Activated B cell treated with CpG ODN at 0.5 μM for 24 hours (primary cell): ENCODE measurements at regions not wholly inside any gene's neighbourhood (a gene's known extent, or its start where the extent isn't known, plus 50 kb on each side); places are given as distances from the start of the nearest gene placed in this dataset.

Source experiments
- ATAC-seq: fragments of 200-7000 bp; cut with Tn5 transposase; one replicate; pipeline ENCODE4 v1.10.0; 2021; ENCODE audit warnings: low read depth, mild to moderate bottlenecking, moderate library complexity
- CTCF ChIA-PET: fragments of 350-600 bp; sonication (Branson Sonifier 250); formaldehyde crosslinking; loops from one replicate; lab custom pipeline; 2021; ENCODE audit warnings: antibody characterized with exemption; lab: Charles Lee
- POLR2A ChIA-PET: fragments of 350-600 bp; sonication (Branson Sonifier 250); formaldehyde crosslinking; loops from one replicate; lab custom pipeline; 2021; ENCODE audit warnings: antibody characterized with exemption; lab: Charles Lee
- DNase-seq: peaks from one replicate; pipeline ENCODE4 v3.0.0; 2022
- H3K27ac Mint-ChIP-seq: one replicate; pipeline ENCODE4 v1.8.0; 2020; ENCODE audit warnings: mixed read lengths
- H3K27me3 Mint-ChIP-seq: one replicate; pipeline ENCODE4 v1.8.0; 2021; ENCODE audit warnings: mixed read lengths
- H3K36me3 Mint-ChIP-seq: one replicate; pipeline ENCODE4 v1.8.0; 2021; ENCODE audit warnings: low read depth, mixed read lengths
- H3K4me1 Mint-ChIP-seq: one replicate; pipeline ENCODE4 v1.8.0; 2021; ENCODE audit warnings: mixed read lengths
- H3K4me3 Mint-ChIP-seq: one replicate; pipeline ENCODE4 v1.8.0; 2020; ENCODE audit warnings: mild to moderate bottlenecking, mixed read lengths
- H3K9me3 Mint-ChIP-seq: one replicate; pipeline ENCODE4 v1.8.0; 2020; ENCODE audit warnings: mixed read lengths
- CTCF ChIP-seq: fragments of 200-600 bp; IDR thresholded peaks from one replicate; pipeline ENCODE4 v1.8.0; 2022; ENCODE audit warnings: antibody characterized with exemption, mild to moderate bottlenecking
- intact Hi-C: fragments of 100-400 bp; cut with micrococcal nuclease; formaldehyde crosslinking; loops from one replicate; pipeline ENCODE4 v1.15.1; 2024

- H3K27me3 Mint-ChIP-seq, result no peaks in the 10 kb centered on the region
- no peak for ATAC-seq
- ChIA-PET CTCF (no interaction called here), POLR2A (no interaction called here)
- no peak overlapping the region for H3K4me3 Mint-ChIP-seq
- no peak for DNase-seq
- peaks cover 11% of the 10 kb centered on the region for H3K9me3 Mint-ChIP-seq
- no peak for TF ChIP-seq CTCF
- no peaks in the 10 kb centered on the region for H3K36me3 Mint-ChIP-seq
- no peaks in the 10 kb centered on the region for H3K4me1 Mint-ChIP-seq
- H3K27ac Mint-ChIP-seq, result no peak overlapping the region
- intact Hi-C loops, result no loop called here
Measured at GRCh38 chr13:61692691-61693090, 277.0 kb upstream of the PCDH20 start.

- ChIA-PET POLR2A (no interaction called here), CTCF (no interaction called here)
- peaks cover 4% of the 10 kb centered on the region for H3K9me3 Mint-ChIP-seq
- H3K36me3 Mint-ChIP-seq, result no peaks in the 10 kb centered on the region
- DNase-seq (no peak), ATAC-seq (no peak)
- intact Hi-C loops, result no loop called here
- H3K4me1 Mint-ChIP-seq, result no peaks in the 10 kb centered on the region
- H3K27ac Mint-ChIP-seq, result no peak overlapping the region
- H3K27me3 Mint-ChIP-seq, result no peaks in the 10 kb centered on the region
- TF ChIP-seq CTCF, result no peak
- H3K4me3 Mint-ChIP-seq, result no peak overlapping the region
Measured at GRCh38 chr13:61685682-61686012, 270.0 kb upstream of the PCDH20 start.

GRCh38 chr13:61684976-61685681 is 269.5 kb upstream of the PCDH20 start:
- ChIA-PET POLR2A (no interaction called here), CTCF (no interaction called here)
- DNase-seq (no peak), ATAC-seq (no peak)
- H3K27ac Mint-ChIP-seq, result no peak overlapping the region
- H3K9me3 Mint-ChIP-seq, result peaks cover 4% of the 10 kb centered on the region
- no peaks in the 10 kb centered on the region for H3K36me3 Mint-ChIP-seq
- intact Hi-C loops, result no loop called here
- H3K4me3 Mint-ChIP-seq, result no peak overlapping the region
- no peak for TF ChIP-seq CTCF
- H3K4me1 Mint-ChIP-seq, result no peaks in the 10 kb centered on the region
- H3K27me3 Mint-ChIP-seq, result no peaks in the 10 kb centered on the region

- Mint-ChIP-seq H3K4me1 (no peaks in the 10 kb centered on the region), H3K9me3 (peaks cover 4% of the 10 kb centered on the region), H3K27me3 (no peaks in the 10 kb centered on the region), H3K4me3 (no peak overlapping the region), H3K27ac (no peak overlapping the region), H3K36me3 (no peaks in the 10 kb centered on the region)
- TF ChIP-seq CTCF, result no peak
- ChIA-PET POLR2A (no interaction called here), CTCF (no interaction called here)
- no peak for ATAC-seq
- DNase-seq, result no peak
- intact Hi-C loops, result no loop called here
Measured at GRCh38 chr13:61672756-61673155, 257.1 kb upstream of the PCDH20 start.

- no peak overlapping the region for H3K4me3 Mint-ChIP-seq
- ChIA-PET CTCF (no interaction called here), POLR2A (no interaction called here)
- H3K4me1 Mint-ChIP-seq, result no peaks in the 10 kb centered on the region
- no peak overlapping the region for H3K27ac Mint-ChIP-seq
- intact Hi-C loops, result no loop called here
- TF ChIP-seq CTCF, result no peak
- H3K9me3 Mint-ChIP-seq, result peaks cover 6% of the 10 kb centered on the region
- no peaks in the 10 kb centered on the region for H3K36me3 Mint-ChIP-seq
- DNase-seq (no peak), ATAC-seq (no peak)
- no peaks in the 10 kb centered on the region for H3K27me3 Mint-ChIP-seq
Measured at GRCh38 chr13:61670384-61671161, 254.9 kb upstream of the PCDH20 start.
